Gastrocnemius medialis (tissue), 4 donors: ENCODE measurements at regions not wholly inside any gene's neighbourhood (a gene's known extent, or its start where the extent isn't known, plus 50 kb on each side); places are given as distances from the start of the nearest gene placed in this dataset.

ENCODE experiments used
- ATAC-seq, 2 donors: fragments of 150-250 bp; one replicate each; pipeline ENCODE4 v1.9.1; 2016
- DNase-seq, 2 donors: peaks; one replicate each; pipeline ENCODE4 v3.0.0-alpha.2; 2019
- H3K27ac ChIP-seq, 4 donors: fragments of 200-600 bp; sonication (generic); 1 replicate in 1 of 4; 2 replicates in 3 of 4; pipeline ENCODE4 v1.5.1; 2016 to 2018; ENCODE audit warnings: mild to moderate bottlenecking in 2 of 4, moderate library complexity in 1 of 4
- H3K27me3 ChIP-seq, 3 donors: fragments of 200-600 bp; sonication (generic) in 2 of 3; 1 replicate in 1 of 3; 2 replicates in 2 of 3; pipeline versions ENCODE4 v1.5.1 to v1.6.0; 2016 to 2019; ENCODE audit warnings: mild to moderate bottlenecking in 1 of 3, moderate library complexity in 1 of 3
- H3K36me3 ChIP-seq, 2 donors: fragments of 200-600 bp; sonication (generic) in 1 of 2; one replicate each; pipeline ENCODE4 v1.5.1; 2017 to 2018
- H3K4me1 ChIP-seq, 2 donors: fragments of 200-600 bp; sonication (generic) in 1 of 2; one replicate each; pipeline ENCODE4 v1.5.1; 2016 to 2017; ENCODE audit warnings: mild to moderate bottlenecking in 2 of 2
- H3K4me3 ChIP-seq, 4 donors: fragments of 200-600 bp; sonication (generic) in 3 of 4; 1 replicate in 1 of 4; 2 replicates in 3 of 4; pipeline ENCODE4 v1.5.1; 2016 to 2019; ENCODE audit warnings: mild to moderate bottlenecking in 2 of 4
- H3K9me3 ChIP-seq, 3 donors: fragments of 200-600 bp; sonication (generic) in 2 of 3; 1 replicate in 1 of 3; 2 replicates in 2 of 3; pipeline ENCODE4 v1.5.1; 2016 to 2019
- CTCF ChIP-seq, 5 experiments: fragments of 450-650 bp in 3 of 5; fragments of 200-600 bp in 2 of 5; sonication (generic) in 2 of 5; IDR thresholded peaks in 4 of 5; conservative IDR thresholded peaks in 1 of 5; 1 replicate in 4 of 5; 2 replicates in 1 of 5; pipeline ENCODE4 v1.5.1; 2016 to 2019; ENCODE audit warnings: antibody characterized with exemption in 5 of 5, mild to moderate bottlenecking in 3 of 5, moderate library complexity in 3 of 5
- POLR2A ChIP-seq, 2 donors: fragments of 450-650 bp; IDR thresholded peaks; one replicate each; pipeline ENCODE4 v1.6.1; 2017; ENCODE audit warnings: antibody characterized with exemption in 2 of 2, mild to moderate bottlenecking in 2 of 2, moderate library complexity in 2 of 2
- in situ Hi-C, 4 donors: fragments of 200-750 bp; cut with MboI; loops; one replicate each; pipeline versions ENCODE4 v1.15.0 to v1.8.0; 2017; ENCODE audit warnings: low sequenced_read_pairs in 4 of 4
- intact Hi-C: fragments of 100-400 bp; cut with DNase I; formaldehyde crosslinking; loops from one replicate; pipeline ENCODE4 v1.15.1; 2023; ENCODE audit warnings: low total_unique reads

GRCh38 chr10:2047679-2048078 is 310.4 kb upstream of the ADARB2 start:
- Histone ChIP-seq H3K4me3 (no peak overlapping the region), H3K9me3 (no peaks in the 10 kb centered on the region), H3K4me1 (no peaks in the 10 kb centered on the region), H3K27ac (no peak overlapping the region), H3K36me3 (no peaks in the 10 kb centered on the region), H3K27me3 (no peaks in the 10 kb centered on the region)
- TF ChIP-seq POLR2A (IDR thresholded peaks at IDR 0.05) (no peak), CTCF (IDR thresholded peaks at IDR 0.05 in 4 of 5, conservative IDR thresholded peaks at IDR 0.05 in 1 of 5) (no peak)
- ATAC-seq (no peak), DNase-seq (no peak)
- intact Hi-C loops (no loop called here), in situ Hi-C loops (no loop called here)

GRCh38 chr10:2043379-2043778 is 306.1 kb upstream of the ADARB2 start:
- in situ Hi-C loops (no loop called here), intact Hi-C loops (no loop called here)
- no peak for TF ChIP-seq POLR2A (IDR thresholded peaks at IDR 0.05)
- TF ChIP-seq CTCF (IDR thresholded peaks at IDR 0.05 in 4 of 5, conservative IDR thresholded peaks at IDR 0.05 in 1 of 5): no peak
- H3K9me3 ChIP-seq: no peaks in the 10 kb centered on the region
- no peaks in the 10 kb centered on the region for H3K4me1 ChIP-seq
- H3K27ac ChIP-seq: no peak overlapping the region
- no peaks in the 10 kb centered on the region for H3K36me3 ChIP-seq
- ATAC-seq (no peak), DNase-seq (no peak)
- no peaks in the 10 kb centered on the region for H3K27me3 ChIP-seq
- no peak overlapping the region for H3K4me3 ChIP-seq

DNA sequence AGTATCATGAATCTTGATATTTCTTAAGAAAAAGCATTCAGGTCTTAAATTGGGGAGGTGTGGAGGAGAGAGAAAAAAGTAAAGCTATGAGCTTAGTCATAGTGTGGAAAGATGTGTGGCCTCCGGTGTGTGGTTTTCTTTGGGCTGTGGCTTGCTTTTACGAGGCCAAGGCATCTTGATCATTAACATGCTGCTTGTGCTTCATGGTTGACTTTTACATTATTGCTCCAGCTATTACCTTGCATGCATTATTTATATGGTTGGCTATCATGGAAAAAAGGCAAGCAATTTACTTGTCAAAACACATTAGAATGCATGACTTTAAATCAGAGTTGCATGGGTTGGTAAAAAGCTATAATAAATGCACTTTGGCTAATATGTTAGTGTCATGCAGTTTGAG is 300.7 kb upstream of the ADARB2 start:
- TF ChIP-seq POLR2A (IDR thresholded peaks at IDR 0.05) (no peak), CTCF (IDR thresholded peaks at IDR 0.05 in 4 of 5, conservative IDR thresholded peaks at IDR 0.05 in 1 of 5) (no peak)
- in situ Hi-C loops: no loop called here

DNA sequence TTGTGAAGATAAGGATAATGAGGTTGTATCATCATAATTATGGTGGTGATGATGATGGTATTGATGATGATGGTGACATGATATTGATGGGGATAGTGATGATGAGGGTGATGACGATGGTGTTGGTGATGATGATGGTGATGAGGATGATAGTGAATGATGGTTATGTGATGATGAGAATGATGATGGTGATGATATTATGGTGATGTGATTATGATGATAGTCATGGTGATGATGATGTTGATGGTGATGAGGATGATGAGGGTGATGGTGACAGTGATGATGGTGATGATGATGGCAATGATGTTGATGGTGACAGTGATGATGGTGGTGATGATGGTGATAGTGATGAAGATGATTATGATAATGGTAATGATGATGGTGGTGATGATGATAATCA is 299.9 kb upstream of the ADARB2 start:
- ATAC-seq (no peak), DNase-seq (no peak)
- no peaks in the 10 kb centered on the region for H3K36me3 ChIP-seq
- H3K4me1 ChIP-seq: no peaks in the 10 kb centered on the region
- in situ Hi-C loops: no loop called here
- H3K4me3 ChIP-seq: no peak overlapping the region
- intact Hi-C loops: no loop called here
- no peaks in the 10 kb centered on the region for H3K27me3 ChIP-seq
- H3K9me3 ChIP-seq: no peaks in the 10 kb centered on the region
- no peak overlapping the region for H3K27ac ChIP-seq
- TF ChIP-seq POLR2A (IDR thresholded peaks at IDR 0.05): no peak
- TF ChIP-seq CTCF (IDR thresholded peaks at IDR 0.05 in 4 of 5, conservative IDR thresholded peaks at IDR 0.05 in 1 of 5): no peak

More for the DNA sequence above, 300.7 kb upstream of the ADARB2 start:
- H3K9me3 ChIP-seq: no peaks in the 10 kb centered on the region
- H3K36me3 ChIP-seq: no peaks in the 10 kb centered on the region
- no peak for ATAC-seq
- DNase-seq: no peak
- no peaks in the 10 kb centered on the region for H3K4me1 ChIP-seq
- H3K27me3 ChIP-seq: no peaks in the 10 kb centered on the region
- no peak overlapping the region for H3K4me3 ChIP-seq
- H3K27ac ChIP-seq: no peak overlapping the region
- intact Hi-C loops: no loop called here

DNA sequence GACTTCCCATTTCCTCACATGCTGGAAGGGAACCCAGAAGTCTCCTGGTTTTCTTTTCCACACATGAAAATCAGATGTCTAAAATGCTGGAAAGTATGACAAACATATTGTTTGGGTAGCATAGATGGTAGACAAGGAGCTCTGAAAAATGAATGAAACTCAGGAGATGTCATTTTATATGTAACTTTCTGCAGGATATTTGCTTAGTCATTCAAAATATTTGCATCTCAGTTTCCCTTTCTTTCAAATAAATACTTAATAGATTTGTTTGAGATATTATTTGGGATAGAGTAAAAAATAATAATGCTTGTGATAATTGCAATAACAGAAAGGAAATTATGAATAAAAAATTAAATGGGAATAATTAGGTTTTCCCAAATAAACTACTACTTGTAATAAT is 298.9 kb upstream of the ADARB2 start:
- Histone ChIP-seq H3K27ac (no peak overlapping the region), H3K4me3 (no peak overlapping the region), H3K27me3 (no peaks in the 10 kb centered on the region), H3K36me3 (no peaks in the 10 kb centered on the region), H3K9me3 (no peaks in the 10 kb centered on the region), H3K4me1 (no peaks in the 10 kb centered on the region)
- intact Hi-C loops: no loop called here
- in situ Hi-C loops: no loop called here
- ATAC-seq: no peak
- no peak for DNase-seq
- no peak for TF ChIP-seq POLR2A (IDR thresholded peaks at IDR 0.05)
- TF ChIP-seq CTCF (IDR thresholded peaks at IDR 0.05 in 4 of 5, conservative IDR thresholded peaks at IDR 0.05 in 1 of 5): no peak
